ENCODE measurements at regions not wholly inside any gene's neighbourhood (a gene's known extent, or its start where the extent isn't known, plus 50 kb on each side); places are given as distances from the start of the nearest gene placed in this dataset.

GRCh38 chr13:93140912-93141311 lies 85.7 kb upstream of the GPC6 start:
- DNase-seq: no peak

DNA sequence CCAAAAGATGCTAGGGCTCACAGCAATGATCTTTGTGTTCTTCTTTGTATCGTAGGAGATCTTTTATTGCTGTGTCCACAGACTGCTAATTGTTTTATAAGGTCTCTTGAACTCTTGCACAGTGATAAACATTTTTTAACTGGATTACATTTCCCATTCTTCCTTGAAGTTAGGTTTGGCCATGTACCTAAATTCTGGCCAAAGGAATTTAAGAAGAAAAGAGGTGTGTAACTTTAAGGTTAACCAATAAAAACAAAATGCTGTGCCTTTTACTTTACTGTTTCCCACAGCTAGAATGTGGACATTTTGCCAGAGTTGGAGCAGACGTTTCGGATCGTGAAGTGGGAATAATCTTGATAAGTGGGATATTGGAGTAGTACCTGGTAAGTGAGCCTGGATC lies 82.6 kb upstream of the GPC6 start:
- no peak for DNase-seq

GRCh38 chr13:93145199-93145598 lies 81.4 kb upstream of the GPC6 start:
- no peak for DNase-seq

DNA sequence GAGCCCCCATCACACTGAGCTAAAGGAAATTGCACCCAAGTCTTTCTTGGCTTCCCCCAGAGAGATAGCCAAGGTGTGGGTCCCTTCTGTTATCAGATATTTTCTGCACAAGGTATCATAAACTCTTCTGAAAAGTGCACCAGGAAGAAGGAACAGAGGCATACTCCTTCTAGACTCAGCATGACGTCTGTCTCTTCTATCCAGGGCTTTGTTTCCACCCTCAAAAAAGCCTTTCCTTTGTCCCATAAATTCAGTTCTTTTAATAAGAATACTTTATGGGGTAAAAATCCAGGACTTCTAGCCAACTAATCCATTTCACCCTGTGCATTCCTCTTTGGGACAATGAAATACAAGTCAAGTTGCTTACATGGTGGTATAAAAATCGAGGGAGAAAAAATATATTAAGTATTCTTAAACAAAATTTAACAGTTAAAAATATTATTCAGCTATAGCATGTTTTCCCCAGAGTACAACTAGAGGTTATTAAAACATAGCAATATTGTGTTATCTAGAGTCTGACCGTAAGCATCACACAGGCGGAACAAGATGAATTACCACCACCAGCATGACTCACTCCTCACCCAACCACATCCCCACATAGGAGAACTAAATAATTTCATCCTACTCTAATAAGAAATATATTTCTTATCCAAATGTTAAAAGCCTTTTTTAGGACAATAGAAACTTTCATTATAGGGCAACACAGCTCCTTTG lies 79.9 kb upstream of the GPC6 start:
- DNase-seq: peak in 2 of 3 donors; percentile 8 to 40

GRCh38 chr13:93147298-93147645 lies 79.3 kb upstream of the GPC6 start:
- DNase-seq: peak in 1 of 3 donors; percentile 5

DNA sequence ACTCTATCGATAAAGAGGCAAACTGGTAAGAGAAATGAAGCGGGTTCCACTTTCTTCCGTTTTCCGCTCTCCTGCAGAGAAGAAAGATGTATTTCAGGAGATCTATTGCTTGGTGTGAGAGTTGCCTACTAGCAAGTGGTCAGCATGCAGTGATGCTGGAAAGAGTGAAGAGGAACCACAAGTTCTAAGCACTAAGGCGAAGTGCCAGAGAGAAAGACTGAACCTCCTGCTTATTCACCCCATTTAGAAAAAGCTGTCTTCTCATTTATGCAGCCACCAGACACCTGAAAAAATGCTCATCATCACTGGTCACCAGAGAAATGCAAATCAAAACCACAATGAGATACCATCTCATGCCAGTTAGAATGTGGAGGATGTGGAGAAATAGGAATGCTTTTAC lies 78.7 kb upstream of the GPC6 start:
- no peak for DNase-seq

DNA sequence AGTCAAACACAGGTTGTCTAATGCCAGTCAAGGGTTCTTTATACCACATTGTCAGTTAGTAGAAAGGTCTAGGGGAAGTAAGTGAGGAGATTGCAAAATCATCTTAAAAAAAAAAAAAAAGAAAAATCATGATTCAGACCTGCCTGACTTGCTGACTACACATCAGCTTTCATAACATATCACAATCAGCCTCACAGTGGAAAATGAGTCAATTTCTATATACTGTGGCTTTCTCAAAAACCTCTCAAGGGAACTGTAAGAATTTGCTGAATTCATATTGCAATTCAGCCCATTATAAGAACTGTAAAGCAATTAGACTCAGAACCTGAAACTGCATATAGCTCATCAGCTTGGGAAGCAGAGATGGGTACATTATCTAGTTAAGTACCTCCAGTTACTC lies 75.3 kb upstream of the GPC6 start:
- peak in 1 of 3 donors; percentile 80 for DNase-seq

GRCh38 chr13:93158565-93158964 lies 68.0 kb upstream of the GPC6 start:
- no peak for DNase-seq

GRCh38 chr13:93169980-93170379 lies 56.6 kb upstream of the GPC6 start:
- peak in 1 of 3 donors; percentile 81 for DNase-seq

DNA sequence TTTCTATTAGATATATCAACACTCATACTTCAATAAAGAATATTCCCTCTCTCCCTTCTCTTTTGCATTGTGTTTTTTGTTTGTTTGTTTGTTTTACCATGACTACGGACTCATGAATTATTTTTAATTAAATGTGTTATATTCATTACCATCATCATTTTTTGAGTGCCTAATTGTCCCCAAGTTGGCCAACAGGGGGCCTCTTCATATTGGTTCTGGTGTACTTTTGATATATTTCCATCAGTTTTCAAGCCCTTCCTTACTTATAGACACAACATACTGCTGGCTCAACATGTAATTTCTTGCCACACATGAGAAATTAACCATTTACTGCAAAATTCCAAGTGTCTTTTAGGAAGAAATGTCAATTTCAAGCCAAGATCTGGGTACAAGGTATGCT lies 54.5 kb upstream of the GPC6 start:
- DNase-seq: no peak

DNA sequence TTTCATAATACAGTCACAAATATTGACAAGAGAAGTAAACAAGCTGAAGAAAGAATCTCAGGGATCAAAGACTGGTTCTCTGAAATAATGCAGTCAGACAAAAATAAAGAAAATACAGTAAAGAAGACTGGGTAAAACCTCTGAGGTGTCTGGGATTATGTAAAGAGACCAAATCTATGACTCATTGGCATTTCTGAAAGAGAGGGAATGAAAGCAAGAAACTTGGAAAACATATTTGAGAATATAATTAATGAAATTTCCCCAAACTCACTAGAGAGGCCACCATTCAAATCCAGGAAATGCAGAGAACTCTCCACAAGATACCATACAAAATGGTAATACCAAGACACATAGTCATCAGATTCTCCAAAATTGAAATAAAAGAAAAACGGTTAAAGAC lies 53.0 kb upstream of the GPC6 start:
- DNase-seq: no peak

- no peak for DNase-seq
Observed at GRCh38 chr13:93174260-93174659, 52.3 kb upstream of the GPC6 start.
